ENCODE measurements at regions not wholly inside any gene's neighbourhood (a gene's known extent, or its start where the extent isn't known, plus 50 kb on each side); places are given as distances from the start of the nearest gene placed in this dataset.

DNA sequence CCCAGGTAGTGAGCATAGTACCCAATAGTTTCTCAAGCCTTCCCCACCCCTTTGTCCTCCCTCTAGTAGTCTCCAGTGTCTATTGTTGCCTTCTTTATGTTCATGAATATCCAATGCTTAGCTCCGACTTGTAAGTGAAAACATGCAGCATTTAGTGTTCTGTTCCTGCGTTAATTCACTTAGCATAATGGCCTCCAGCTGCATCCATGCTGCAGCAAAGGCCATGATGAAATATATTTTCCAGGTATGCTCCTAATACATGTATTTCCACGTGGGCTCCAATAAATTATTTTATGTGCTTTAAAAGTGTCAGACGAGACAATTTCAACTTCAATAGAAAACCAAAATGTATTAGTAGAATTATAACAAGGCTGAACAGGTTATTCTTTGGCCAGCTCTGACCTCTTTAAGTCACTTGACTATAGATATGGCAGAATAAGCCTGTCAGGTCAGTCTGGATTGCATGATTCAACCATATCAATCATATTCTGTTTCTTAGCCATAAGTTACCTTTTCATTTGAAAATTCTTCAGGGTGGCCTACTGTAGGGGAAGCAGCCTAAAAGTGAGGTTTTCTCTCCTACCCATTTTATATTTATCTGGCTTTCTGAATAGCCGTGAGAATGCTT is 2291.6 kb upstream of the WWC1 start:
- intact Hi-C loops (cut with DNase I): no loop called here
- no peak for DNase-seq
- H3K4me1 ChIP-seq (replicated peaks in 1 of 2): no peaks in the 10 kb centered on the region
- H3K27me3 ChIP-seq: no peaks in the 10 kb centered on the region
- TF ChIP-seq POLR2A (IDR thresholded peaks at IDR 0.05): no peak
- TF ChIP-seq, protein P1, sequence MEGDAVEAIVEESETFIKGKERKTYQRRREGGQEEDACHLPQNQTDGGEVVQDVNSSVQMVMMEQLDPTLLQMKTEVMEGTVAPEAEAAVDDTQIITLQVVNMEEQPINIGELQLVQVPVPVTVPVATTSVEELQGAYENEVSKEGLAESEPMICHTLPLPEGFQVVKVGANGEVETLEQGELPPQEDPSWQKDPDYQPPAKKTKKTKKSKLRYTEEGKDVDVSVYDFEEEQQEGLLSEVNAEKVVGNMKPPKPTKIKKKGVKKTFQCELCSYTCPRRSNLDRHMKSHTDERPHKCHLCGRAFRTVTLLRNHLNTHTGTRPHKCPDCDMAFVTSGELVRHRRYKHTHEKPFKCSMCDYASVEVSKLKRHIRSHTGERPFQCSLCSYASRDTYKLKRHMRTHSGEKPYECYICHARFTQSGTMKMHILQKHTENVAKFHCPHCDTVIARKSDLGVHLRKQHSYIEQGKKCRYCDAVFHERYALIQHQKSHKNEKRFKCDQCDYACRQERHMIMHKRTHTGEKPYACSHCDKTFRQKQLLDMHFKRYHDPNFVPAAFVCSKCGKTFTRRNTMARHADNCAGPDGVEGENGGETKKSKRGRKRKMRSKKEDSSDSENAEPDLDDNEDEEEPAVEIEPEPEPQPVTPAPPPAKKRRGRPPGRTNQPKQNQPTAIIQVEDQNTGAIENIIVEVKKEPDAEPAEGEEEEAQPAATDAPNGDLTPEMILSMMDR (IDR thresholded peaks at IDR 0.05): no peak
- H3K27ac ChIP-seq: no peak overlapping the region
- 63 to 74% (median 72%) methylated on average over 5 of the region's 5 CpGs for WGBS, 4 donors
- no peaks in the 10 kb centered on the region for H3K9me3 ChIP-seq (replicated peaks in 1 of 3)
- no peaks in the 10 kb centered on the region for H3K36me3 ChIP-seq (replicated peaks in 1 of 2)
- H3K4me3 ChIP-seq: no peak overlapping the region

DNA sequence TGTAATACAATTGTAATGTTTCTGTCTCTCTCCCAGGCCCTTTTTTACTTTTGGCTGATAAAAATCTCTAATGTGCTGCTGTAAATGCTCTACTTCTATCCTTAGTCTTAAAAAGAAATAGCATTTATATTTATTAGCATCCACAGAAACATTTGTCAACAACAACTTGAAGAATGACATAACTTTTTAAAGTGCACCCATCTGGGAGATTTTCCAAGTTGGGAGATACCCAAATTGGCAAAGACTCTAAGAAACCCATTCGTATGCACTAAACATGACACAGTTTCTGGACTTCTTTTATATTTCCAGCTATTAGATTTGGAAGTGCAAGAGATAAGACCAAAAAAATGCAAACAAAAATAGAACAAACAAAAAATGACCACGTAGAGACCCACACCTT is 2287.4 kb upstream of the WWC1 start:
- WGBS, 4 donors: 4 to 20% (median 15%) methylated on average over 2 of the region's 2 CpGs
- intact Hi-C loops (cut with DNase I): no loop called here
- Histone ChIP-seq H3K27me3 (no peaks in the 10 kb centered on the region), H3K27ac (no peak overlapping the region), H3K36me3 (replicated peaks in 1 of 2) (no peaks in the 10 kb centered on the region), H3K4me3 (no peak overlapping the region), H3K9me3 (replicated peaks in 1 of 3) (no peaks in the 10 kb centered on the region), H3K4me1 (replicated peaks in 1 of 2) (no peaks in the 10 kb centered on the region)
- TF ChIP-seq POLR2A (IDR thresholded peaks at IDR 0.05): no peak
- TF ChIP-seq, protein P1 (IDR thresholded peaks at IDR 0.05): no peak
- no peak for DNase-seq

DNA sequence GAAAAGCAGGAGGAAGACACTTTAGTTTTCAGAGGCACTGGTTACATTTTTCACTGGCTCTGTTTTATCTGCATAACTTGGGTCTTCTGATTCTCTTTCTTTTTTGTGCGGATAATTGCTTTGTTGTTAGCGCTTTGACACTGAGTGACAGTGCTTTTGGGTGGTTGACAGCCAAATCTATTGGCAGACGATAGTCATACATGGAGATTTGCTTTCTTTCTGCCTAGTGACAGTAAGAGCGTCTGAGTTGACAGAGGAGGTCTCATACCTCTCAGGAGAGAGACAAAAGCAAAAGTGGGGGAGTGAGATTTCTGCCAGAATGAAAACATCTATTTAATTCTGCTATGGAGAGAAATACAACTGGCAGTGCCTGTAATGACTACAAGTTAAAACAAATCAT is 2278.0 kb upstream of the WWC1 start:
- 59 to 82% (median 71%) methylated on average over 4 of the region's 4 CpGs for WGBS, 4 donors
- no peak for DNase-seq
- H3K36me3 ChIP-seq (replicated peaks in 1 of 2): no peaks in the 10 kb centered on the region
- H3K27me3 ChIP-seq: no peaks in the 10 kb centered on the region
- H3K9me3 ChIP-seq (replicated peaks in 1 of 3): no peaks in the 10 kb centered on the region
- no peak overlapping the region for H3K4me3 ChIP-seq
- intact Hi-C loops (cut with DNase I): no loop called here
- TF ChIP-seq, protein P1 (IDR thresholded peaks at IDR 0.05): no peak
- TF ChIP-seq POLR2A (IDR thresholded peaks at IDR 0.05): no peak
- H3K27ac ChIP-seq: no peak overlapping the region
- no peaks in the 10 kb centered on the region for H3K4me1 ChIP-seq (replicated peaks in 1 of 2)

DNA sequence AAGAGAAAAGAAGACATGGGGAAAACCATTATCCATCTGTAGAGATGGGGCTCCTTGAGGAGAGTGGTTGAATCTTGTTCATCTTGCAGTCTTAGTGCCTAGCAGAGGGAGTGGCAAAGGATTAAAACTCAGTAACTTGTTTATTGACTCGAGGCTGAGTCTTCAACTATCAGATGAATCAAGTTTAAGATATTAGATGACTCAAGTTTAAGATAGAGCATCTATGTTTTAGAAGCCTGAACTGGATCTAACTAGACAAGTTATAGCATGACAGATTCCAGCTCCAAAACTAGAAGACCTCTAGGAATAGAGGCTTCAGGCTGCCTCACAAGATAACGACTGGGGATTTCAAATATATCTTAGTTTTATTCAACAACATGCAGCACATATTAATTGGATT is 2277.2 kb upstream of the WWC1 start:
- Histone ChIP-seq H3K9me3 (replicated peaks in 1 of 3) (no peaks in the 10 kb centered on the region), H3K4me1 (replicated peaks in 1 of 2) (no peaks in the 10 kb centered on the region), H3K36me3 (replicated peaks in 1 of 2) (no peaks in the 10 kb centered on the region), H3K27ac (no peak overlapping the region), H3K27me3 (no peaks in the 10 kb centered on the region), H3K4me3 (no peak overlapping the region)
- no peak for DNase-seq
- intact Hi-C loops (cut with DNase I): no loop called here
- WGBS, 4 donors: 48 to 68% (median 58%) methylated on average over 2 of the region's 2 CpGs
- no peak for TF ChIP-seq POLR2A (IDR thresholded peaks at IDR 0.05)
- TF ChIP-seq, protein P1 (IDR thresholded peaks at IDR 0.05): no peak
